A549 (cell line): ENCODE measurements at regions not wholly inside any gene's neighbourhood (a gene's known extent, or its start where the extent isn't known, plus 50 kb on each side); places are given as distances from the start of the nearest gene placed in this dataset.

ENCODE experiments used
- CTCF ChIP-seq: fragments of >200 bp; sonication (Bioruptor Twin); formaldehyde crosslinking; IDR thresholded peaks from 3 replicates; pipeline ENCODE4 v1.5.1; 2016
- E2F6 ChIP-seq: IDR thresholded peaks from 2 replicates; pipeline ENCODE4 v1.6.1; 2012; ENCODE audit warnings: low read depth, borderline replicate concordance
- EP300 ChIP-seq, 2 experiments: fragments of >200 bp; sonication (Bioruptor Twin); formaldehyde crosslinking; IDR thresholded peaks; 2 replicates in 1 of 2; 3 replicates in 1 of 2; pipeline ENCODE4 v1.6.1; 2016 to 2017
- HDAC2 ChIP-seq: fragments of 200-600 bp; sonication (generic); IDR thresholded peaks from 2 replicates; pipeline ENCODE4 v1.6.1; 2016
- NPAS2 ChIP-seq: fragments of 250-450 bp; sonication (Bioruptor Pico); IDR thresholded peaks from 2 replicates; pipeline ENCODE4 v1.8.0; 2022; ENCODE audit warnings: mild to moderate bottlenecking, moderate library complexity, borderline replicate concordance

GRCh38 chr3:34300621-34301020, 502.2 kb downstream of the PDCD6IP start:
- TF ChIP-seq CTCF (no peak), EP300 (IDR thresholded peaks at IDR 0.05) (no peak), HDAC2 (no peak), E2F6 (no peak), NPAS2 (CRISPR knock-in tag) (no peak)
